K562 (cell line): ENCODE measurements at regions not wholly inside any gene's neighbourhood (a gene's known extent, or its start where the extent isn't known, plus 50 kb on each side); places are given as distances from the start of the nearest gene placed in this dataset.

Experiments used
- ATAC-seq: fragments of 200-7000 bp; cut with Tn5 transposase; 3 replicates; pipeline ENCODE4 v1.9.1; 2020; ENCODE audit warnings: moderate library complexity
- BruUV-seq: library from RNA; stranded (reverse); fragments of 400-500 nt; replicated peaks from 2 replicates; lab custom pipeline; 2021; lab: Mats Ljungman, UMichigan
- CTCF ChIA-PET: fragments of 300-600 bp; formaldehyde crosslinking; extraction: SDS; loops from one replicate; lab custom pipeline; 2021; ENCODE audit warnings: low intra/inter-chr PET ratio; lab: Yijun Ruan, JAX
- POLR2A ChIA-PET: fragments of 300-600, 350-650 bp; sonication (Branson Sonifier 250); formaldehyde crosslinking; extraction: SDS; loops from one replicate; lab custom pipeline; 2021; ENCODE audit warnings: antibody characterized with exemption, inconsistent platforms; lab: Yijun Ruan, JAX
- DNase-seq, 4 experiments: peaks; one replicate each; pipeline versions ENCODE4 v3.0.0 to v3.0.0-alpha.2; 2011 to 2018; ENCODE audit warnings: low spot score in 3 of 4, mixed read lengths in 3 of 4; ENCODE audit errors: extremely low read depth in 1 of 4
- FAIRE-seq: peaks from 2 replicates; lab custom pipeline; 2011; peaks lifted over from hg19 to GRCh38; lab: Jason Lieb, UNC
- H2AFZ ChIP-seq: 2 replicates; pipeline ENCODE4 v1.6.0; 2011; ENCODE audit warnings: low read depth, low read length, control low read depth, inconsistent platforms
- H3K27ac ChIP-seq: fragments of 200-600 bp; 3 replicates; pipeline ENCODE4 v1.8.0; 2011; ENCODE audit warnings: low read depth, mild to moderate bottlenecking, control low read depth, inconsistent platforms, low read length, moderate library complexity, mixed read lengths; ENCODE audit errors: extremely low read depth
- H3K27me3 ChIP-seq, 2 experiments: fragments of 300-600 bp in 1 of 2; 2 replicates in 1 of 2; 3 replicates in 1 of 2; pipeline versions ENCODE4 v1.6.0 to v1.8.0; 2011; ENCODE audit warnings: inconsistent platforms in 2 of 2, low read length in 2 of 2, mild to moderate bottlenecking in 1 of 2, mixed read lengths in 1 of 2, moderate library complexity in 1 of 2; ENCODE audit not compliant: control insufficient read depth in 2 of 2, insufficient read depth in 2 of 2
- H3K36me3 ChIP-seq: fragments of 300-600 bp; 3 replicates; pipeline ENCODE4 v1.8.0; 2011; ENCODE audit warnings: mild to moderate bottlenecking, low read length, inconsistent platforms; ENCODE audit not compliant: control insufficient read depth, insufficient read depth
- H3K4me1 ChIP-seq, 2 experiments: fragments of 200-600 bp in 1 of 2; replicated peaks in 1 of 2; 2 replicates in 1 of 2; 3 replicates in 1 of 2; pipeline versions ENCODE4 v1.5.1 to v1.8.0; 2011; ENCODE audit warnings: inconsistent platforms in 2 of 2, low read length in 2 of 2, mild to moderate bottlenecking in 1 of 2, mixed read lengths in 1 of 2, moderate library complexity in 1 of 2; ENCODE audit not compliant: control insufficient read depth in 2 of 2, insufficient read depth in 2 of 2
- H3K4me2 ChIP-seq: 2 replicates; pipeline ENCODE4 v1.6.1; 2011; ENCODE audit warnings: low read length, control low read depth, inconsistent platforms, mixed read lengths; ENCODE audit not compliant: insufficient read depth
- H3K4me3 ChIP-seq: fragments of 200-600 bp; sonication (generic), shearing (Covaris generic); 2 replicates; pipeline ENCODE4 v1.5.1; 2016; ENCODE audit warnings: control low read depth, inconsistent platforms
- H3K79me2 ChIP-seq: fragments of 200-600 bp; 3 replicates; pipeline ENCODE4 v1.8.0; 2011; ENCODE audit warnings: low read length, inconsistent platforms; ENCODE audit not compliant: control insufficient read depth, insufficient read depth
- H3K9ac ChIP-seq, 2 experiments: 2 replicates each; pipeline versions ENCODE4 v1.6.0 to v1.6.1; 2011; ENCODE audit warnings: low read depth in 2 of 2, low read length in 2 of 2, control low read depth in 1 of 2, inconsistent platforms in 1 of 2, mild to moderate bottlenecking in 1 of 2, mixed read lengths in 1 of 2; ENCODE audit not compliant: insufficient read depth in 1 of 2
- H3K9me1 ChIP-seq: one replicate; pipeline ENCODE4 v1.6.0; 2011; ENCODE audit warnings: inconsistent platforms, mild to moderate bottlenecking, low read length, moderate library complexity; ENCODE audit not compliant: control insufficient read depth, insufficient read depth
- H3K9me3 ChIP-seq: replicated peaks from 2 replicates; pipeline ENCODE4 v1.5.1; 2011; ENCODE audit warnings: low read depth, low read length, inconsistent platforms; ENCODE audit not compliant: control insufficient read depth, insufficient read depth
- H4K20me1 ChIP-seq: replicated peaks from 2 replicates; pipeline ENCODE4 v1.6.1; 2011; ENCODE audit warnings: low read length, inconsistent platforms, mixed read lengths; ENCODE audit not compliant: control insufficient read depth, insufficient read depth
- CTBP1 ChIP-seq: fragments of 450-650 bp; IDR thresholded peaks from 2 replicates; pipeline ENCODE4 v1.6.1; 2016; ENCODE audit warnings: borderline replicate concordance
- MCM2 ChIP-seq: fragments of 450-650 bp; IDR thresholded peaks from 2 replicates; pipeline ENCODE4 v1.6.1; 2017; ENCODE audit warnings: low read depth, mild to moderate bottlenecking
- MCM5 ChIP-seq: fragments of 450-650 bp; IDR thresholded peaks from 2 replicates; pipeline ENCODE4 v1.6.1; 2016; ENCODE audit warnings: low read depth
- MTA2 ChIP-seq: fragments of 450-650 bp; IDR thresholded peaks from 2 replicates; pipeline ENCODE4 v1.6.1; 2016; ENCODE audit warnings: low read depth
- MYC ChIP-seq, 2 experiments: fragments of 250-450 bp in 1 of 2; sonication (Bioruptor Pico) in 1 of 2; IDR thresholded peaks; 2 replicates each; pipeline versions ENCODE4 v1.5.1 to v1.6.1; 2012 to 2021; ENCODE audit warnings: low read depth in 2 of 2, borderline replicate concordance in 1 of 2, improper control_type of control experiment in 1 of 2, low read length in 1 of 2, mild to moderate bottlenecking in 1 of 2, moderate library complexity in 1 of 2
- NFATC3 ChIP-seq: fragments of 450-650 bp; IDR thresholded peaks from 2 replicates; pipeline ENCODE4 v1.6.1; 2017; ENCODE audit warnings: mild to moderate bottlenecking
- PREB ChIP-seq: sonication (generic); formaldehyde crosslinking; IDR thresholded peaks from 2 replicates; pipeline ENCODE4 v1.8.1; 2023; ENCODE audit warnings: mild to moderate bottlenecking, missing genetic modification reagents
- RBFOX2 ChIP-seq: fragments of 200-400 bp; formaldehyde crosslinking; IDR thresholded peaks from 2 replicates; pipeline ENCODE4 v1.6.1; 2017; ENCODE audit warnings: low read depth, mild to moderate bottlenecking, low read length, moderate library complexity
- TEAD1 ChIP-seq, 2 experiments: fragments of 450-650 bp in 1 of 2; sonication (generic) in 1 of 2; formaldehyde crosslinking; IDR thresholded peaks; 2 replicates each; pipeline versions ENCODE4 v1.4.0 to v1.8.0; 2020 to 2022; ENCODE audit warnings: mild to moderate bottlenecking in 2 of 2, missing genetic modification reagents in 1 of 2
- ZFX ChIP-seq: sonication (generic); formaldehyde crosslinking; IDR thresholded peaks from 2 replicates; pipeline ENCODE4 v1.8.0; 2022; ENCODE audit warnings: mild to moderate bottlenecking, missing genetic modification reagents, moderate library complexity
- ZKSCAN1 ChIP-seq: fragments of 150-350 bp; IDR thresholded peaks from 2 replicates; pipeline ENCODE4 v1.6.1; 2016; ENCODE audit warnings: low read depth, low read length
- ZNF384 ChIP-seq: IDR thresholded peaks from 2 replicates; pipeline ENCODE4 v1.6.1; 2012; ENCODE audit warnings: low read depth, low read length, improper control_type of control experiment
- ZSCAN29 ChIP-seq: fragments of 450-650 bp; IDR thresholded peaks from 2 replicates; pipeline ENCODE4 v1.6.1; 2017
- WGBS: fragments of 100-300 bp; shearing (Covaris generic); methylation state at CpG from one replicate; pipeline ENCODE4 v1.1.6; 2016; ENCODE audit warnings: low coverage, mixed read lengths; ENCODE audit not compliant: insufficient coverage; ENCODE audit errors: missing lambda C conversion rate; 5-methylcytosine and 5-hydroxymethylcytosine counted together
- in situ Hi-C: fragments of 300-500 bp; cut with MboI; formaldehyde crosslinking; loops from 4 replicates; pipeline ENCODE4 v1.15.0; 2018; ENCODE audit warnings: inconsistent platforms, mixed read lengths
- intact Hi-C: fragments of 100-400 bp; cut with micrococcal nuclease; formaldehyde crosslinking; loops from 2 replicates; pipeline ENCODE4 v1.14.2; 2022
- TF ChIP-seq, protein P1 (sequence below): sonication (generic); formaldehyde crosslinking; IDR thresholded peaks from 2 replicates; pipeline ENCODE4 v1.8.0; 2022; ENCODE audit warnings: missing genetic modification reagents, mild to moderate bottlenecking, borderline replicate concordance
- TF ChIP-seq, protein P2 (sequence below): fragments of 450-650 bp; formaldehyde crosslinking; IDR thresholded peaks from 2 replicates; pipeline ENCODE4 v1.4.0; 2020; ENCODE audit warnings: mild to moderate bottlenecking, moderate library complexity
- TF ChIP-seq, protein P3 (sequence below): sonication (generic); formaldehyde crosslinking; IDR thresholded peaks from 2 replicates; pipeline ENCODE4 v1.9.0; 2022; ENCODE audit warnings: mild to moderate bottlenecking, missing genetic modification reagents

GRCh38 chr14:41418851-41419250 lies 187.8 kb upstream of the LRFN5 start:
- no peak for ATAC-seq
- Histone ChIP-seq H2AFZ (no peak overlapping the region), H3K9me3 (no peaks in the 10 kb centered on the region), H3K36me3 (no peaks in the 10 kb centered on the region), H3K79me2 (no peaks in the 10 kb centered on the region), H3K4me2 (no peak overlapping the region), H4K20me1 (no peaks in the 10 kb centered on the region), H3K4me1 (no peaks in the 10 kb centered on the region), H3K4me3 (no peak overlapping the region), H3K27ac (no peak overlapping the region), H3K9ac (no peak overlapping the region), H3K27me3 (no peaks in the 10 kb centered on the region), H3K9me1 (no peaks in the 10 kb centered on the region)
- BruUV-seq, result no TSS peak
- intact Hi-C loops (no loop called here), in situ Hi-C loops (no loop called here)
- no peak for DNase-seq
- no peak for TF ChIP-seq RBFOX2
- TF ChIP-seq, protein P1, sequence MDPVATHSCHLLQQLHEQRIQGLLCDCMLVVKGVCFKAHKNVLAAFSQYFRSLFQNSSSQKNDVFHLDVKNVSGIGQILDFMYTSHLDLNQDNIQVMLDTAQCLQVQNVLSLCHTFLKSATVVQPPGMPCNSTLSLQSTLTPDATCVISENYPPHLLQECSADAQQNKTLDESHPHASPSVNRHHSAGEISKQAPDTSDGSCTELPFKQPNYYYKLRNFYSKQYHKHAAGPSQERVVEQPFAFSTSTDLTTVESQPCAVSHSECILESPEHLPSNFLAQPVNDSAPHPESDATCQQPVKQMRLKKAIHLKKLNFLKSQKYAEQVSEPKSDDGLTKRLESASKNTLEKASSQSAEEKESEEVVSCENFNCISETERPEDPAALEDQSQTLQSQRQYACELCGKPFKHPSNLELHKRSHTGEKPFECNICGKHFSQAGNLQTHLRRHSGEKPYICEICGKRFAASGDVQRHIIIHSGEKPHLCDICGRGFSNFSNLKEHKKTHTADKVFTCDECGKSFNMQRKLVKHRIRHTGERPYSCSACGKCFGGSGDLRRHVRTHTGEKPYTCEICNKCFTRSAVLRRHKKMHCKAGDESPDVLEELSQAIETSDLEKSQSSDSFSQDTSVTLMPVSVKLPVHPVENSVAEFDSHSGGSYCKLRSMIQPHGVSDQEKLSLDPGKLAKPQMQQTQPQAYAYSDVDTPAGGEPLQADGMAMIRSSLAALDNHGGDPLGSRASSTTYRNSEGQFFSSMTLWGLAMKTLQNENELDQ (CRISPR knock-in tag), result no peak
- TF ChIP-seq NFATC3, result no peak
- no peak for TF ChIP-seq ZKSCAN1
- TF ChIP-seq MTA2, result no peak
- no peak for TF ChIP-seq MCM5
- TF ChIP-seq ZSCAN29, result no peak
- TF ChIP-seq ZNF384, result no peak
- no peak for TF ChIP-seq MYC (IDR thresholded peaks at IDR 0.05; ENCODE audit: low read depth, low read length)
- no peak for TF ChIP-seq MYC (CRISPR knock-in tag; IDR thresholded peaks at IDR 0.05; ENCODE audit: borderline replicate concordance, low read depth)
- no peak for TF ChIP-seq CTBP1
- TF ChIP-seq TEAD1 (CRISPR knock-in tag; IDR thresholded peaks at IDR 0.05), result no peak
- TF ChIP-seq ZFX (CRISPR knock-in tag), result no peak
- TF ChIP-seq PREB (CRISPR knock-in tag), result no peak
- no peak for TF ChIP-seq MCM2
- TF ChIP-seq, protein P2, sequence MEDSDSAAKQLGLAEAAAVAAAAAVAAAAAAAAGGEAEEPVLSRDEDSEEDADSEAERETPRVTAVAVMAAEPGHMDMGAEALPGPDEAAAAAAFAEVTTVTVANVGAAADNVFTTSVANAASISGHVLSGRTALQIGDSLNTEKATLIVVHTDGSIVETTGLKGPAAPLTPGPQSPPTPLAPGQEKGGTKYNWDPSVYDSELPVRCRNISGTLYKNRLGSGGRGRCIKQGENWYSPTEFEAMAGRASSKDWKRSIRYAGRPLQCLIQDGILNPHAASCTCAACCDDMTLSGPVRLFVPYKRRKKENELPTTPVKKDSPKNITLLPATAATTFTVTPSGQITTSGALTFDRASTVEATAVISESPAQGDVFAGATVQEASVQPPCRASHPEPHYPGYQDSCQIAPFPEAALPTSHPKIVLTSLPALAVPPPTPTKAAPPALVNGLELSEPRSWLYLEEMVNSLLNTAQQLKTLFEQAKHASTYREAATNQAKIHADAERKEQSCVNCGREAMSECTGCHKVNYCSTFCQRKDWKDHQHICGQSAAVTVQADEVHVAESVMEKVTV (CRISPR knock-in tag), result no peak
- TF ChIP-seq, protein P3, sequence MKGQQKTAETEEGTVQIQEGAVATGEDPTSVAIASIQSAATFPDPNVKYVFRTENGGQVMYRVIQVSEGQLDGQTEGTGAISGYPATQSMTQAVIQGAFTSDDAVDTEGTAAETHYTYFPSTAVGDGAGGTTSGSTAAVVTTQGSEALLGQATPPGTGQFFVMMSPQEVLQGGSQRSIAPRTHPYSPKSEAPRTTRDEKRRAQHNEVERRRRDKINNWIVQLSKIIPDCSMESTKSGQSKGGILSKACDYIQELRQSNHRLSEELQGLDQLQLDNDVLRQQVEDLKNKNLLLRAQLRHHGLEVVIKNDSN (CRISPR knock-in tag), result no peak
- 0% methylated on average over 5 of the region's 5 CpGs for WGBS
- ChIA-PET CTCF (no interaction called here), POLR2A (no interaction called here)
- no peak for FAIRE-seq
